Gastroesophageal sphincter (tissue), 3 donors: ENCODE measurements at regions not wholly inside any gene's neighbourhood (a gene's known extent, or its start where the extent isn't known, plus 50 kb on each side); places are given as distances from the start of the nearest gene placed in this dataset.

Experiments used
- CTCF ChIP-seq, 4 experiments: fragments of 200-600 bp in 2 of 4; fragments of 450-650 bp in 2 of 4; sonication (generic) in 1 of 4; IDR thresholded peaks; one replicate each; pipeline ENCODE4 v1.5.1; 2017 to 2019; ENCODE audit warnings: antibody characterized with exemption in 4 of 4, mild to moderate bottlenecking in 2 of 4, moderate library complexity in 2 of 4
- EP300 ChIP-seq: sonication (generic); formaldehyde crosslinking; IDR thresholded peaks from one replicate; pipeline ENCODE4 v1.6.1; 2017; ENCODE audit warnings: antibody characterized with exemption, mild to moderate bottlenecking

GRCh38 chr6:114432400-114432799, 89.6 kb upstream of the HS3ST5 start:
- TF ChIP-seq CTCF (IDR thresholded peaks at IDR 0.05) (no peak), EP300 (no peak)
